ENCODE measurements at regions not wholly inside any gene's neighbourhood (a gene's known extent, or its start where the extent isn't known, plus 50 kb on each side); places are given as distances from the start of the nearest gene placed in this dataset.

- TF ChIP-seq POLR2A (IDR thresholded peaks at IDR 0.05; ENCODE audit: low read depth, low read length), result no peak
- TF ChIP-seq CTCF (conservative IDR thresholded peaks at IDR 0.05; ENCODE audit: low read depth, low read length), result no peak
Measured at GRCh38 chr16:75983296-75983695, 257.0 kb upstream of the CPHXL start.

All from IMR-90 (cell line).